Limb (tissue), 2 donors: ENCODE measurements at regions not wholly inside any gene's neighbourhood (a gene's known extent, or its start where the extent isn't known, plus 50 kb on each side); places are given as distances from the start of the nearest gene placed in this dataset.
"Not testable (repeated sequence)": the region's sequence is repeated elsewhere in the genome, so short reads cannot be mapped to it uniquely, and the experiment has no call there.

Source experiments
- DNase-seq, 2 donors: peaks; one replicate each; pipeline ENCODE4 v3.0.0-alpha.2; 2016; ENCODE audit errors: extremely low spot score in 2 of 2

- DNase-seq, result no peak
These were observed 203.3 kb upstream of the GRM7 start for GRCh38 chr3:6657591-6657990.

GRCh38 chr3:6667354-6667753 is 193.6 kb upstream of the GRM7 start:
- no peak for DNase-seq

- no peak for DNase-seq
These were observed 189.6 kb upstream of the GRM7 start for GRCh38 chr3:6671363-6671762.

GRCh38 chr3:6679510-6679909 is 181.4 kb upstream of the GRM7 start:
- DNase-seq, result no peak

- DNase-seq, result no peak
These were observed 180.7 kb upstream of the GRM7 start for GRCh38 chr3:6680119-6680806.

GRCh38 chr3:6697285-6697684 is 163.6 kb upstream of the GRM7 start:
- DNase-seq, result no peak

GRCh38 chr3:6697722-6698121 is 163.2 kb upstream of the GRM7 start:
- no peak for DNase-seq

GRCh38 chr3:6704817-6705216 is 156.1 kb upstream of the GRM7 start:
- not testable (repeated sequence) for DNase-seq

GRCh38 chr3:6706777-6707176 is 154.1 kb upstream of the GRM7 start:
- DNase-seq, result no peak

GRCh38 chr3:6709178-6709577 is 151.7 kb upstream of the GRM7 start:
- DNase-seq, result no peak

- no peak for DNase-seq
These were observed 146.0 kb upstream of the GRM7 start for GRCh38 chr3:6714962-6715361.

GRCh38 chr3:6716420-6716819 is 144.5 kb upstream of the GRM7 start:
- no peak for DNase-seq

- DNase-seq, result no peak
These were observed 143.6 kb upstream of the GRM7 start for GRCh38 chr3:6717026-6717943.

- no peak for DNase-seq
These were observed 140.9 kb upstream of the GRM7 start for GRCh38 chr3:6719999-6720398.

- no peak for DNase-seq
These were observed 139.4 kb upstream of the GRM7 start for GRCh38 chr3:6721491-6721890.

- no peak for DNase-seq
These were observed 137.7 kb upstream of the GRM7 start for GRCh38 chr3:6723205-6723604.

GRCh38 chr3:6726811-6727210 is 134.1 kb upstream of the GRM7 start:
- no peak for DNase-seq

- no peak for DNase-seq
These were observed 128.1 kb upstream of the GRM7 start for GRCh38 chr3:6732807-6733206.

- DNase-seq, result no peak
These were observed 127.1 kb upstream of the GRM7 start for GRCh38 chr3:6733699-6734394.

GRCh38 chr3:6734395-6734746 is 126.5 kb upstream of the GRM7 start:
- no peak for DNase-seq

- DNase-seq, result no peak
These were observed 123.9 kb upstream of the GRM7 start for GRCh38 chr3:6736836-6737629.

GRCh38 chr3:6737630-6738029 is 123.3 kb upstream of the GRM7 start:
- no peak for DNase-seq
